ENCODE measurements at regions not wholly inside any gene's neighbourhood (a gene's known extent, or its start where the extent isn't known, plus 50 kb on each side); places are given as distances from the start of the nearest gene placed in this dataset.

GRCh38 chr1:91575909-91576519 is 75.4 kb downstream of the CDC7 start:
- no peak for DNase-seq (ENCODE audit: low spot score)

- DNase-seq (ENCODE audit: low spot score): no peak
These were observed 77.9 kb downstream of the CDC7 start for GRCh38 chr1:91578320-91579109.

DNA sequence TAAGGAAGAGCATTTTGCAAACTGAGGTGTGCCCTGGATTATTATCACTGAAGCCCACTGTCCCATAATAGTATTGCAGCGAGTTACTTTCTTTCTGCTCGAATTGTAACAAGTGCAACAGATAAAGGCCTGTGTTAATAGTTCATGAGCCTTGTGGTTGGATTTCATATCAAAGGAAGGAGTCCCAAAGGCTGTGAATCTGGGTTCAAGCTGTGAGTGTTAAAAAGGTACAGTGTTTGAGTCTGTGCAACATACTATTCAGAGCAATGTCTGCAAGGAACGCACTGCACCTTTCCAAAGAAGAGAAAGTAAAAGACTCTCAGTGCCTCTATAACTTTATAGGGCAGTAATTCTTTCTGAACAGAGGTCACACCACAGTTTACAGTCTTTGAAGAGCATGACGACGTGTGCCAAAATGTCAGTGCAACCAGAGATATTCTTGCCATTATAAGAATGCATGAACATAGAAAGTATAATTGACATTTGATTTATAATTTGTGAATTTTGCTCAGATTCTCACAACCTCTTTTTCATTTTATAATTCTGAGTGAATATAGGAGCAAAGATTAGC is 79.1 kb downstream of the CDC7 start:
- no peak for DNase-seq (ENCODE audit: low spot score)

DNA sequence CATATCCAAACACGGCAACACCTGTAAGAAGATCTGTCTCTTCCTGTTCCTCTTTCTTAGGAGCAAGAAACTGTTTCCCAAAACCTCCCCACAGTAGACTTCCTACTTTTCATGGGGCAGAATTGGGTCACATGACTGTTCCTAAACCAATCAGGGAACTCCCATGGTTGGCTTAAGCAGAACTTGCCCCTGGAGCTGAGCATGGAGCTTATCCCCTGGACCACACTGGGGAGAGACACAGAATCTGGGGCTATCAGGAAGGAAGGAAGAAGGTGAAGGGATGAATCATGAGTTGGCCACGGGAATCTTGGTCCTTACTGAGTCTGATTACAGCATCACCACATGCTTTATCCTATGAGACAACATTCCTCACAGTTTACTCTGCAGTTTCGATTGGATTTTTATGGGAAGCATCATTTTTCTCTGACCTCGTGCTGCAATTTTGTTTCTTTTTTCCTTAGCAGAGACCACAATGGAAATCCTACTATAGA is 81.8 kb downstream of the CDC7 start:
- DNase-seq (ENCODE audit: low spot score): no peak

DNA sequence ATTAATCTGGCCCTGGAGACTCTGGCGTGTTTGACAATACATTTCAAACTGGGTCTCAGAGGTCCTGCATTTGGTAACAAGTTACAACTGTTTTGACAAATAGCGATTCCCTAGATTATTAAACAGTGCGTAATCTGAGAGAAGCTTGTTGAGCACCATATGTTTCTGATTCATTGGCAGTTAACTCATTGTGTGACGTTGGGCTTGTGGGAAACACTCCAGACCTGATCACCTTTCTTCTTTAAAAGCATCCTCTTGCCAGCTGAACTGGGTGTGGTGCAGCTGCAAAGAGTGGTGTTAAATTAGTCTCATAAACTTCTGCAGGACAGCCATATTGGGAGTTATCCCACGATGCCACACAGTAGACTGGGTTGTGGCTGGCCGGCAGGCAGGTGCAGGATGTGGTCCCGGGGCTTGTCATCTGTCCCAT is 82.7 kb downstream of the CDC7 start:
- DNase-seq (ENCODE audit: low spot score): no peak

DNA sequence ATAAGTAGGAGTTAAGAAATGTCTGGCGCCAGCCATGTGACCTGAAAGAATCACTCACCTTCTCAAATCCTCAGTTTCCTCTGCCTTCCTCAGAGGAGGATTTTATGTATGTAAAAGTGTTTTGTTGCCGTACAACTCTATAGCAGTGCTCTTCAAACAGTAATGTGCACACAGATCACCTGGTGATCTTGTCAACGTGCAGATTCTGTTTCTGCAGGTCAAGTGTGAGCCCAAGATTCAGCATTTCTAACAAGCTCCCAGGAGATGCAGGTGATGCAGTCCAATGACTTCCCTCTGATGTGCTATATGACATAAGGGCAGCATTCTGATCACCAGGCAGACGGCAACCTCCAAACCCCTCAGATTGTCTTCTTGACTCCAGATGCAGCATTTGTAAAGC is 83.7 kb downstream of the CDC7 start:
- no peak for DNase-seq (ENCODE audit: low spot score)

DNA sequence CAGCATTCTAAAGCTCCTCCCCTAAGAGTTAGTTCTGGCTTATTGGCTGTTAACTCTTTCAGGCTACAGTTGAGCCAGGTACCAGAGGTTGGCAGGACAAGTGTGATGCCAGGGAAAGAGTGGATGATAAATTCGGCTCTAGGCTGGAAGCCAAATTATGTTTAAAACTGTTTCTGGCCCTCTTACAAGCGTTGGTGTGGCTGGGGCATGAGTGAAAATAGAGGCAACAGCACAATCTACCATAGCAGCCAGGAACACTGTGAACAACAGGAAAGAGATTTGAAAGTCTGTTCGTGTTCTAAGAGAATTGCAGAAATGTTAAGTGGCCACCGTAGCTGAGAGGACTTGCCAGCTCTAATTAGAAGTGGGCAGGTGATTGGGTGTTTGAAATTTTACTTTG is 84.2 kb downstream of the CDC7 start:
- no peak for DNase-seq (ENCODE audit: low spot score)

DNA sequence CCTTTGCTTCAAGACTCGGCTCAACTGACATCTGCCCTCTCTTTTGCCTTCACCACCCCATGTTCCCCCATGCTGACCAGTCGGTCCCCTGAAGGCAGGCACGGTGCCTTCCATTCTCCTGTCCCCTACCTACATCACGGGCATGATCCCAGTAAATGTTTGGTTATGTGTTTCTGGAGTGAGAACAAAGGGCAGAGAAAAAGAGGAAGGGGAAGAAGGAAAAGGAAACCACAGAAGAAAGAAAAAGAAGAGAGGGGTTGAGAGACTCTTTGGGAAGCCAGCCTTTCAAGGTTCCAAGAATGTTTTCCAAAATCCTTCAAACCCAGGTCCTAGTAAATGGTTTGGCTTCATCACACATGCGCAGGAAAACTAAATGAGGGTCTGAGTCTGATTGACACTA is 84.9 kb downstream of the CDC7 start:
- DNase-seq (ENCODE audit: low spot score): no peak

- DNase-seq (ENCODE audit: low spot score): no peak
These were observed 85.3 kb downstream of the CDC7 start for GRCh38 chr1:91585982-91586381.

- DNase-seq (ENCODE audit: low spot score): no peak
These were observed 88.8 kb downstream of the CDC7 start for GRCh38 chr1:91589437-91589836.

DNA sequence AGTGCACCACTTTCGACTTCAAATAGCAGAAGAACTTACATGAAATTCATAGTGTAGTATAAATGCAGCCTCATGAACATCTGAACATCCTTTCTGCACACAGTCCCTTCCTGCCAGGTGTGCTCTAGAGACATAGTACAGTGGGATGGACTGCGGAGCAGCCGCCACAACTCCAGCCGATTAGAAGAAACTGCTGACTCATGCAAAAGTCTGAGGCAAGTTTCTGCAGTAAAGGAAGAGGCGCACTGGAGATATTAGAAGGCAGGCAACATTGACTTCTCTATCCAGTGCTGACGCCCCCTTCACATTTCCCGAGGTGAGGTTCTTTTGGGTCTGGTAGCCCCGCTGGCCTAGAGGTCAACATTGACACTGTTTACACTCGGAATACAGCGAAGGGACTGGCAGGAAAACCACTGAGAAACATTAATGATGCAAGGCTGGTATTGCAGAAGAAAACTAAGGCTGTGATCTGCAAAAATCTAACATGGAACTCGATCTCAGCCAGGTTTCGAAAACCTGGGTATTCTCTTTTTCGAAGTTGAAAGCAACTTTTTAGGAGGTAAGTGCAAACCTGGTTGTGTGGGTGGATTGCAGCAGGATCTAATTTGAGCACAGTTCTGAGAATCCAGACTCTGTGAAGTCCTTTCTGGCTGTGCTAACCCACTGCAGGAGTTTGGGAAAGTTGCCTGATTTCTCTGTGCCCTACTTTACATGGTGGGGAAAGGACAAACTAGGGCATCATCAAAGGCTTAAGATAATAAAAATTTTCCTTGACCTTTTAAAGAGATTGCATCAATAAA is 90.7 kb downstream of the CDC7 start:
- no peak for DNase-seq (ENCODE audit: low spot score)

DNA sequence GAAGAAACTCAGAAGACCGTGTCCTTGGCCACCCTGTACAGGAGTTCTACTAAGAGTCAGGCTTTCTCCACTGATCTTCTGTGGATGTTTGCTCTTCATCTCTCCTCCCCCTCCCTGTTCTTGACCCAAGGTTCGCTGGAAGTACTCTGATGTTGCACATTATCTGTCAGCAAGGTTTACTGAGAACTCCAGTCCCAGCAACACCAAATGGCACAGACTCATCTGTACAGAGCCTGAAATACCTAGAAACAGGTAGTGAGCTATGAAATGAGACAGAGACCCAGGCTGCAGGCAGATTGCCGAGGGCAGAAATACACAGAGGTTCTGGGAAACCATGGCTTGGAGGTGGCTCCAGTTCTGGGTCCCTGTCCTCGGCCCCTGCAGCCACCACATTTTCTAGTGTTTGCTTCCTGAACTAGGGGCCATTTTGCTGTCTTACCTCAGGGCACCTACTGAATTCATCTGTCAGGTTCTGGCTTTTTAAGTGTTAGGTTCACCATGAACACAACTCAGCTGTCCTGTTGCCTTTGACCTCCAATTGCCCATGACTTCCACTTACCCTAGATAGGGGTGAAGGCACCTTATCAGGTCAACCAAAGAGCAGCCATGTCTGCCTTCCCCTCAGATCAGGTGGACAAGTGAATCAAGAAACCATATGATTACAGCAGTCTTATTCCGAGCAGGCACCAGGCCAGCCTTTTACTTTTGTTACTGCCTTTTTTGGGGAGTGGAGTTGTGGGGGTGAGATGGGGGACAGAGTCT is 92.2 kb downstream of the CDC7 start:
- no peak for DNase-seq (ENCODE audit: low spot score)

DNA sequence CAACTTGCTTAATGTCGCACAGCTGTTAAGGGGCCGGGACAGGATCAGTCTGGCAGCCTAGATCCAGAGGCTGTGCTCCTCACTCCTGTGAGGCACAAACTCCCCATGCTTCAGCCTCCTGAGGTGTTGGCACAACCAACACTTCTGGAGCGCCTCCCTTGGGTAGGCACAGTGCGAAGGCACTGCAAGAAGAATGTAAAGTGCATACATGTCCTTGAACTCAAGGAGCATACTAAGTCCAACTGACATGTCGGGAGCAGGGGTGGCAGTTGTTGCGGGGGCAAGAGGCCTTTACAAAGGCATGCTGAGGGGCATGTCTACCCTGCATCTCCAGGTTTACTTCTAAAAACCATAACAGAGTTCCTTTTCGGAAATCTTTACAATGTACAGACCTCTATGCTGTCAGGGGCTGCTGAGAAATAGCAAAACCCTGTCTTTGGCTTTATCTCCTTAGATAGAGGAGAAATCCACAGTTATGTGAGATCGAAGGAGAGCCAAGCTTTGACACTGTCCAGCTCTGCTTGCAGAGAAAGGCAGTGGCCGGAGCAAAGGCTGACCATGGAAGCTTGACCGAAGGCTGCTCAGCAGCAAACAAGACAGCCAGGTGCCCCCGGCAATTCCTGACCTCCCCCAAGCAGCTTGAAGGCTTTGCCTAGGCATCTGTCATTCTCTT is 93.9 kb downstream of the CDC7 start:
- peak; percentile 65 for DNase-seq (ENCODE audit: low spot score)

DNA sequence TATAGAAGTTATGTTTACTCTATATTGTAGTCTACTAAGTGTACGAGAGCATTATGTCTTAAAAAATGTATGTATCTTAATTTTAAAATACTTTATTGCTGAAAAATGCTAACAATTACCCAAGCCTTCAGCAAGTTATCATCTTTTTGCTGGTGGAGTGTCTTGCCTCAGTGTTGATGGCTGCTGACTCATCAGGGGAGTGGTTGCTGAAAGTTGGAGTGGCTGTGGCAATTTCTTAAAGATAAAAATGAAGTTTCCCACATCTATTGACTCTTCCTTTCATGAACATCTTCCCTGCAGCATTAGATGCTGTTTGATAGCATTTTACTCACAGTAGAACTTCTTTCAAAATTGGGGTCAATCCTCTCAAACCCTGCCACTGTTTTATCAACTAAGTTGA is 95.8 kb downstream of the CDC7 start:
- no peak for DNase-seq (ENCODE audit: low spot score)

DNA sequence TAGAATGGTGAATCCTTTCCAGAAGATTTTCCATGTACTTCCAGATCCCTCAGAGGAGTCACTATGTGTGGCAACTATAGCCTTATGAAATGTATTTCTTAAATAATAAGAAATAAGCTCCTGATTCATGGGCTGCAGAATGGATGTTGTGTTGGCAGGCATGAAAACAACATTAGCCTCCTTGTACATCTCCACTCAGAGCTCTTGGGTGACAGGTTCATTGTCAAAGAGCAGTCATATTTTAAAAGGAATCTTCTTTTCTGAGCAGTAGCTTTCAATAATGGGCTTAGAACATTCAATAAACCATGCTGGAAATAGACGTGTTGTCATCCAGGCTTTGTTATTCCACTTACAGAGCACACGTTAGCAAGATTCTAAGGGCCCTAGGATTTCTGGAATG is 96.6 kb downstream of the CDC7 start:
- no peak for DNase-seq (ENCODE audit: low spot score)

DNA sequence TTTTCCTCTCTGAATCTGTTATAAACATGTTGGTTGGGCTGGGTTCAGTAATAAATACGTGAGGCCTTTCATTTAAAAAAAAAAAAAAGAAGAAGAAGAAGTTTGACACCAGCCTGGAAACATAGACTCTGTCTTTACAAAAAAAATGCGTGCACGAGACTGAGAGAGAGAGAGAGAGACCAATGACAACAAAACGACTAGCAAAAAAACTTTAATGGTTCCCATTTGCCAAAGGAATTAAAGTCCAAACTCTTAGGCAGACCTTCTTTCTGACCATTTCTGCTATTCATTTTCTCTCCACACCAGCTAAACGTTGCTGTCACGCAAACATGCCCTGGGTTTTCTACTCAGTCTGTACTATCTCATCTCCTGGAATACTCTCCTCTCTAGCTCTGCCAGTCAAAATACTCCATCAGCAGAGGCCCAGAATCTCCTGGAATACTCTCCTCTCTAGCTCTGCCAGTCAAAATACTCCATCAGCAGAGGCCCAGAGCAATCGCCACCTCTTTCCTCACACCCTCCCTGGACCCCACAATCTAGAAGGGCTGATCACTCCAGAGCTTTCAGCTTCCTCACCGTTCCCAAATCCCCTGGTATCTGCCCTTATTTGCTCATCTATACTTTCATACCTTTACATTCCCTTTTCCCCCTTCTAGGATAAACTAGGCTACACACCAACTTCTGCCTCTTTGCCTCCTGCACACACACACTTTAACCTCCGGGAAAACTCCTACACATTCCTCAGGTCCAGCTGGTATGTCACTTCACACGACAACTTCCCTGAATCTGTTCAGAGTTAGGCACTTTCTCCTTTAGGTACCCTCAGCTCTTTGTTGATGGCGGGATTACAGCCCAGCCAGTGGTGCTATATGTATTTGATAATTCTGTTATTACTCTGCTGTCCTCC is 100.0 kb downstream of the CDC7 start:
- DNase-seq (ENCODE audit: low spot score): no peak

- DNase-seq (ENCODE audit: low spot score): no peak
These were observed 101.1 kb downstream of the CDC7 start for GRCh38 chr1:91601554-91602376.

DNA sequence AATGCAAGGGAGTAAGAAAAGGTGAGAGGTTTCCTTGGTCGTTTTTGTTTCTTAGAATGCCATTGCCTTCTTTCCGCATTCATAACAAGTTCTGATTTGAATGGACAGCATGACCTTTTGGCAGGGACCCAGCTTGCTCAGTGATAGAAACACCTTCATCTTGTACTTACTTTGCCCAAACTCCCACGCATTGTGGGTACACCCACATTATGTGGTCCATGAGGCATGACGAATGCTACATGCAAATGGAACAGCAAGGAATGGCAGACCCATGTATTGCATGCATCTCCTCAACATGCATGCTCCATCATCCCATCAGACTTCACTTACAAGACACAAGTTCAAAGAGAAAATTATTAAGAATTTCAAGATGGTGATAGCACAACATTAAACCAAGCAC is 102.8 kb downstream of the CDC7 start:
- no peak for DNase-seq (ENCODE audit: low spot score)

GRCh38 chr1:91604632-91605031 is 104.0 kb downstream of the CDC7 start:
- DNase-seq (ENCODE audit: low spot score): no peak

All from mucosa of gallbladder (tissue), 1 donor.